GM21447 (cell line): ENCODE measurements at regions not wholly inside any gene's neighbourhood (a gene's known extent, or its start where the extent isn't known, plus 50 kb on each side); places are given as distances from the start of the nearest gene placed in this dataset.
"Not testable (repeated sequence)": the region's sequence is repeated elsewhere in the genome, so short reads cannot be mapped to it uniquely, and the experiment has no call there.

Source experiments
- ATAC-seq: cut with Tn5 transposase; IDR thresholded peaks from one replicate; pipeline ENCODE4 v1.9.1; 2021; ENCODE audit not compliant: unreplicated experiment

GRCh38 chr5:167427641-167428040, 863.8 kb upstream of the WWC1 start:
- ATAC-seq, result not testable (repeated sequence)

- ATAC-seq, result no peak
Measured at GRCh38 chr5:167440846-167441245, 850.6 kb upstream of the WWC1 start.

- no peak for ATAC-seq
Measured at GRCh38 chr5:167442922-167443321, 848.5 kb upstream of the WWC1 start.

- no peak for ATAC-seq
Measured at GRCh38 chr5:167447466-167448375, 843.7 kb upstream of the WWC1 start.

GRCh38 chr5:167448376-167448775, 843.1 kb upstream of the WWC1 start:
- ATAC-seq, result no peak

- no peak for ATAC-seq
Measured at GRCh38 chr5:167451076-167451475, 840.4 kb upstream of the WWC1 start.

- ATAC-seq, result no peak
Measured at GRCh38 chr5:167452136-167452535, 839.3 kb upstream of the WWC1 start.

GRCh38 chr5:167453246-167454030, 838.0 kb upstream of the WWC1 start:
- no peak for ATAC-seq

- no peak for ATAC-seq
Measured at GRCh38 chr5:167458412-167458811, 833.0 kb upstream of the WWC1 start.

- ATAC-seq, result no peak
Measured at GRCh38 chr5:167460449-167461020, 830.9 kb upstream of the WWC1 start.

GRCh38 chr5:167463939-167464338, 827.5 kb upstream of the WWC1 start:
- ATAC-seq, result no peak

GRCh38 chr5:167466992-167467391, 824.5 kb upstream of the WWC1 start:
- no peak for ATAC-seq

- ATAC-seq, result no peak
Measured at GRCh38 chr5:167472566-167473108, 818.8 kb upstream of the WWC1 start.

- ATAC-seq, result no peak
Measured at GRCh38 chr5:167478188-167478587, 813.3 kb upstream of the WWC1 start.

GRCh38 chr5:167479779-167480178, 811.7 kb upstream of the WWC1 start:
- ATAC-seq, result no peak

GRCh38 chr5:167481345-167481744, 810.1 kb upstream of the WWC1 start:
- no peak for ATAC-seq

- ATAC-seq, result no peak
Measured at GRCh38 chr5:167482555-167482954, 808.9 kb upstream of the WWC1 start.

GRCh38 chr5:167485061-167485774, 806.2 kb upstream of the WWC1 start:
- ATAC-seq, result no peak

GRCh38 chr5:167488371-167488770, 803.1 kb upstream of the WWC1 start:
- ATAC-seq, result no peak

GRCh38 chr5:167489202-167489601, 802.2 kb upstream of the WWC1 start:
- peak; percentile 66 for ATAC-seq
